ENCODE measurements at regions not wholly inside any gene's neighbourhood (a gene's known extent, or its start where the extent isn't known, plus 50 kb on each side); places are given as distances from the start of the nearest gene placed in this dataset.
A peak's percentile ranks its signal among the peaks of the same experiment; 100 is the strongest.
"Not testable (repeated sequence)": the region's sequence is repeated elsewhere in the genome, so short reads cannot be mapped to it uniquely, and the experiment has no call there.

- DNase-seq, result no peak
These were observed 803.0 kb upstream of the MGAT4C start for GRCh38 chr12:87059231-87059630.

DNA sequence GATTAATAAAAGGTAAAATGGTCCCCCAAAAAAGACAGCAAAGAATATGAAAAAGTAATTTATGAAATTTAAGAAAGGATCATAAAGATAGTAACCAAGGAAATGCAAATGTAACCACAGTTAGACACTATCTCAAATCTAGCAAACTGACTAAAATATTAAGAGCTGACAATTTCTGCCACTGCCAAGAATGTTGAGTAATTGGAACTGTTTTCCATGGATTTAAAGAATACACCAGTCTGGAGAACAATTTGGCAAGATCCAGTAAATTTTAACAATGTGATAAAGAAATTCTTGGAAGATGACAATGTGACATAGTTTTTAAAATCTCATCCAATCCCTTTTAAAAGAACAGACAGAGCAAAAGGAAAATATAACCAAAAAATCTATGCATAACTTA, 798.0 kb upstream of the MGAT4C start:
- DNase-seq, result no peak

DNA sequence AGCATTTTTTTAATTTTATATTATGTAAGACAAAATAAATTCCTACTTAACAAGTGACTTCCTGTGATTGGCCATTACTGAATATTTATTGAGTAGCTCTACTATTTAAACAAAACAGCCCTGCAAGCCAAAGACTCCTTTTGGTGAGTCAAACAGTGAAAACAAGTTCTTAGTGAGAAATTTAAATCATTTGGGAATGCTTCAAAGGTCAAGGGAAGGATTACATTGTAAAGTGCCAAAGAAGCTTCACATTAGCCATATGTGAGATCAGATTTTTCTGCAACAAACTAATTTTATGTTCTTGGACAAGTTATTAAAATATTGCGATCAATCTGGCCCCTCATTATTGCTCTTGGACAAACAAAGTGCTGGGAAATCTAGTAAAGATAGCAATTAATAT, 795.4 kb upstream of the MGAT4C start:
- DNase-seq, result no peak

DNA sequence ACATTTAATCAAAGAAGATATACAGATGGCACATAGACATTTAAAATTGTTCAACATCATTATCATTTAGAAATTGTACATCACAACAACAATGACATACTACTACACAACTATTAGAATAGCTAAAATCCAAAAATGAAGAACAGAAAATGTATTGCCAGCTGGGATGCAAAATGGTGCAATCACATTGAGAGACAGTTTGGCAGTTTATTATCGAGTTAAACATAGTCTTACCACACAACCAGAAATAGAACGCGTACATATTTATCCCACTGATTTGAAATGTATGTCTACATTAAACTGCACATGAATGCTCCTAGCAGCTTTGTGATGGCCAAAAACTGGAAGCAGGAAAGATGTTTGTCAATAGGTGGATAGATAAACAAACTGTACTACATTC, 791.5 kb upstream of the MGAT4C start:
- no peak for DNase-seq

- no peak for DNase-seq
These were observed 783.3 kb upstream of the MGAT4C start for GRCh38 chr12:87039536-87039935.

DNA sequence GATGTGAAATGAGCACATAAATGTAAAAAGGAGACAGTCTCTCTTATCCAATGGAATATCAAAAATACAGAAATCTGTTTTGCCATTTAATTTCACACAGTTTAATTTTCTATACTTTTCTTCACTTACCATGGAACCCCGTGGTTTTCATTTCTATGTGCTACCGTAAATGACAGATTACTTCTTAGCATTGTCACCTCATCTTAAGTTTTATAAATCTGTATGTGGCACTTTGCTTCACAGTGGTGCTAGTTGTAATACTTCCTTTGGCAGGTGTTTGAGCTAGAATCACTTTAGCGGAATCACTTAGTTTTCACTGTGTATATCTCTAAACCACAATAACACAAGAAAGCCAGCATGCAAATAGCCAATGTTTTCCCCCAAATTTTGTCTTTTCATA, 781.9 kb upstream of the MGAT4C start:
- no peak for DNase-seq

GRCh38 chr12:87025976-87026375, 769.8 kb upstream of the MGAT4C start:
- DNase-seq, result no peak

DNA sequence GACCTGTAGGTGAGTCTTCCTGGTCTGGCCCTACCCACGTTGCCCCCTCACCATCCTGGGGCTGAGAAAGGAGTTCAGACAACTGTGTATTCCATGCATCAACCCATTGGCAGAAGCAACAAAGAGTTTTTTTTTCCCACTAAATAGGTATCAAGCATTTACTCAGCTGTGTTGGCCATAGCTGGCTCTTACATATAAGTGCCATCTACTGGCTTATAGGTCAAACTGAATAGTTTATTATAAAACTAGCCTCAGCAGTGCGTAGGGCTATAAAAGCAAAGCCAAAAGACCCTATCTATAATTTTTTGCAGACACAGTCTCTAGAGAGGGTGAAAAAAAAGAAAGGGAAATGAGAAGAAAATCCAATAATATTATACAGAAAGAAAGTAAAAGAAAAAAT, 765.2 kb upstream of the MGAT4C start:
- no peak for DNase-seq

GRCh38 chr12:87020071-87020470, 763.9 kb upstream of the MGAT4C start:
- no peak for DNase-seq

GRCh38 chr12:87015352-87015751, 759.2 kb upstream of the MGAT4C start:
- DNase-seq, result no peak

- DNase-seq, result no peak
These were observed 752.7 kb upstream of the MGAT4C start for GRCh38 chr12:87008785-87009384.

DNA sequence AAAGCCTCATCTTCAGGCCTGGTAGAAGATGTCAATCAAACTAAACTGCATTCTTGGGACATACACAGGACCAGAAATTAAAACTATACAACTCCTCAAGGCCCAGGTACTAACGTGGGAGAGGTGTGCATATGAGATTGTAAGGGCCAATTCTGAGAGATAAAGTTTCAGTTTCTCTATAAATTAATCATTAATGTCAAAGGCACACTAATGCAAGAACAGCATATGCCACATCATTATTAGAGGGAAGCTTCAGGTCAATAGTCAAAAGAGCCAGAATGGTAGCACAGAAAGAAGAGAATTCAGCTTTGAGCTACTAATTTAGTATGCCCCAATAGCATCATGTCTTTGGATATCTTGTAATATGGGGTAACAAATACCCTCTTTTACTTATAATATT, 744.9 kb upstream of the MGAT4C start:
- DNase-seq, result no peak

DNA sequence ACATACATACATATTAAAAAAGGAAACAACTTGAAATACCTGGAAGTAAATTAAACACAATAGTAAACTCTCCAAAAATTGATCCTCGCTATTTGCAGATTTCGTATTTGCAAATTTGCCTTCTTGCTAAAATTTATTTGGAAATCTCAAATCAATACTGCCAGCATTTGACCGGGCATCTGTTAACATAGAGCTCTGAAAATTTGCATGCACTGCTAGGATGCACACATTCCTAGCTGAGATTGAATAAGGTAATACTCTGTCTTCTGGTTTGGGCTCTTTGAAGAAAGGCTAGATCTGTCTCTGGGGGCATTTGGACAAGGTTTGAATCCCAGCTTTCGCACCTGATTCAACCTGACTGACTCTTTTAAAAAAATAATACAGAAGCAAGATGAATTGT, 729.1 kb upstream of the MGAT4C start:
- no peak for DNase-seq

DNA sequence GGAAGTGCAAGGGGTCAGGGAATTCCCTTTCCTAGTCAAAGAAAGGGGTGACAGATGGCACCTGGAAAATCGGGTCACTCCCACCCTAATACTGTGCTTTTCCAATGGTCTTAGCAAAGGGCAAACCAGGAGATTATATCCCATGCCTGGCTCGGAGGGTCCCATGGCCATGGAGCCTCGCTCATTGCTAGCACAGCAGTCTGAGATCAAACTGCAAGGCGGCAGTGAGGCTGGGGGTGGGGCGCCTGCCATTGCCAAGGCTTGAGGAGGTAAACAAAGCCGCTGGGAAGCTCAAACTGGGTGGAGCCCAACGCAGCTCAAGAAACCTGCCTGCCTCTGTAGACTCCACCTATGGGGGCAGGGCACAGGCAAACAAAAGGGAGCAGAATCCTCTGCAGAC, 714.4 kb upstream of the MGAT4C start:
- DNase-seq, result peak; percentile 10

GRCh38 chr12:86959766-86960458, 703.7 kb upstream of the MGAT4C start:
- no peak for DNase-seq

DNA sequence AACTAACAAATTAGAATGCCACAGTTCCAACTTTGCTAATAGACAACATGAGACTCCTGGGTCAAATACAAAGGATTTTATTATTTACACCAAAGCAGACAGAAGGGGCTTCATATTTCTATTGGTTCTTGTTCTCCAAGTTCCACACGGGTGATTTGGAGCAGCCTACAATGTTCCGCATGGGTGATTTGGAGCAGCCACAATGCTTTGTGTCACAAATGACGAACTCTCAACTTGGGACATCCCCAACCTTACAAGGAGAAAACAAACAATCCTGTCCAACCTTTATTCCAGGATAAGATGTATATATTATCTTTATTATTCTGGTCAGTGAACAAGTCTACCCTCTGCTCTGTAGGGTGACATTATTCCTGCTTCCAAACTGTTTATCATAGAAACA, 694.3 kb upstream of the MGAT4C start:
- DNase-seq, result no peak

GRCh38 chr12:86950043-86950442, 693.9 kb upstream of the MGAT4C start:
- no peak for DNase-seq

DNA sequence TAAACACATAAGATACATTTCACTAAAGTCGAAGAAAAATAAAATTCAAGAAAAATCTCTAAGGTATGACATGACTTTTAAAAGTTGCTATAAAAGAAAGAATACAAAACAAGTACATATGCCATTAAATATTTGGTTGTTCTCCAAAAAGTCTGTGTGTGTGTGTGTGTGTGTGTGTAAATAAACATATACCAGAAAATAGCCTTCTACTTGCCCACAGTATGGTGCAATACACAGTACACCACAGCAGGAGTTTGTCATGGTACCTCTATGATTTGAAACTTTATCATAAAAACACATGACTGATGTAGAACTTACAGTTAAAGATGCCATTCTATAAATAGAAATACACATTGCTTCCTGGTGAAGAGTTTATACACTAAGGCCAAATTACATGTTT, 692.7 kb upstream of the MGAT4C start:
- no peak for DNase-seq

DNA sequence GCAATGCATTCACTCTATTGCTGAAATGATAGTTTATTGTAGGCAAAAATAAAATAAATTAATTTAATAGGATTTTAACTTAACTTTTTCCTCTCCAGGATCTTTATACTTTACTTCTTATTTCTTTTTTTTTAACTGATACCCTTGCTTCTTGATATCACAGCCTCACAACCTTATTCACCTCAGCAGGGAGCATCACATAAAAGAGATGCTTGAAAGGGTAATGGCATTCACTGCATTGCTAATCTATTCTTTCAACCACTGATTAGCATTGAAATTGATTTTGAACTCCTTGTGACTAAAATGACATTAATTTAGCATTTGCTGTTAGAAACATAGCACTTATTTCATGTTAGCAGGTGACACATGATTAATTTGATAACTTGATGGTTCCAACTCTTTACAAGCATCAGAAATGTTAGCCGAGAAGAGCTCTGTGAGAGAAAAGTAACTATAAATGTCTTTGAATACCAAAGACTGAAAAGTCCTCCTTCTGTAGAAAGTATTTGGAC, 689.5 kb upstream of the MGAT4C start:
- DNase-seq, result no peak

- DNase-seq, result not testable (repeated sequence)
These were observed 688.1 kb upstream of the MGAT4C start for GRCh38 chr12:86944197-86944819.

DNA sequence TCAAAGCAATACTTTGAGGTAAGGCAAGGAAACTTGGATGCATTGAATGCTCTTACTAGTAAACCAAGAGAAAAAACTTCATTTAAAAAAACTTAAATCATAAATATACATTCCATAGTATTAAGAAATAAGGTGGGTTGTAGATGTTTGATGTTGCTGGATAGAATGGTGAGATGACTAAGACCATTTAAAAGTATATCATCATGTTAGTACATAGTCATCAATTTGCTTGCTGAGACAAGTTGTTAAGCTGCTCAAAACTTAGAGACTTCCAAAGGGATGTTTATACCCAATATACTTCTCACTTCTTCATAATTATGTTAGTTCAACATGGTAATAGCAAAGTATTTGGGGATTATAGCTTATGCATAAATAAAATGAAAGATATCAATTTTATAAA, 675.5 kb upstream of the MGAT4C start:
- no peak for DNase-seq

GRCh38 chr12:86929962-86930361, 673.8 kb upstream of the MGAT4C start:
- no peak for DNase-seq

- DNase-seq, result no peak
These were observed 660.9 kb upstream of the MGAT4C start for GRCh38 chr12:86917121-86917520.

- no peak for DNase-seq
These were observed 658.5 kb upstream of the MGAT4C start for GRCh38 chr12:86914721-86915120.

All from RPMI8226 (cell line).